ENCODE measurements at regions not wholly inside any gene's neighbourhood (a gene's known extent, or its start where the extent isn't known, plus 50 kb on each side); places are given as distances from the start of the nearest gene placed in this dataset.
"Not testable (repeated sequence)": the region's sequence is repeated elsewhere in the genome, so short reads cannot be mapped to it uniquely, and the experiment has no call there.

DNA sequence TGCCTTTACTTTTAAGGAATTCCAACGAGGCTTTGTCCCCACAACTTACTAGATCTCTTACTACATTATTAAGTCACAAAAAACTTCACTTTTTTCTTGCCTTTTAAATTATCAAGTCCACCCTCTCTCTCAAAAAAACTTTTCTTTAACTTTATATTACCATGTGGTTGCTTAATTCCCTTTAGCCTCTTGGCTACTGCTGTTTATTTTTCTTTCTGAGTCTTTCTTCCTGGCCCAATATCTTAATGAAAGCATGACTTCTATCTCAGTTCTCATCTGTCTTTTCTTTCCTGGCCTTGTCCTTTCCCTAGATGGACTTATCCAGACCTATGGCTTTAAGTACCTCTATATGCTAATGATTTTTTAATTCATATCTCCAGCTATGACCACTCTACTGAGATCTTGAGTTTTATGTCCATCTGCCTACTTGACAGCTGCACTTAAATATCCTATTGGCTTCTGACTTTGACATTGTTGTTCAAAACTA is 710.5 kb downstream of the RFPL4B start:
- FAIRE-seq = no peak

- FAIRE-seq = no peak
Observed at GRCh38 chr6:113060664-113061063, 713.5 kb downstream of the RFPL4B start.

DNA sequence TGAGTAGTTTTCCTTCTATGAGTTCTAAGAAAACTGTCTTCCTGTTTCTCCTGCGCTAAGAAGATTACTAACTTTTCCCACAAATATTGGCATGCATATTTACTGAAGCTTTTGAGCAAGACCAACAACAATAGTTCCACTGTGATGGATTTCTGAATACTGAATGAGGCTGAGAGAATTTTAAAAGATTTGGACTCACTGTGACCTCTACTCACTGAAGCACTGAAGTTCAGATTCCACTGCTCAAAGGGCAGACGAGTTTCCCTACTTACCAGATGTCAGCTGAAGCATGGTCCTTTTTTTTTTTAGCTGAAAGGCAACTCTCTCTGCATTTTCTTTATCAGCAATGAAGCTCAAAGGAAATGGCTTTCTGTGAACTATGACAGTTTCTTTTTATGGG is 718.5 kb downstream of the RFPL4B start:
- FAIRE-seq = no peak

- no peak for FAIRE-seq
Observed at GRCh38 chr6:113067612-113068275, 720.6 kb downstream of the RFPL4B start.

GRCh38 chr6:113068570-113068969 is 721.4 kb downstream of the RFPL4B start:
- FAIRE-seq = no peak

DNA sequence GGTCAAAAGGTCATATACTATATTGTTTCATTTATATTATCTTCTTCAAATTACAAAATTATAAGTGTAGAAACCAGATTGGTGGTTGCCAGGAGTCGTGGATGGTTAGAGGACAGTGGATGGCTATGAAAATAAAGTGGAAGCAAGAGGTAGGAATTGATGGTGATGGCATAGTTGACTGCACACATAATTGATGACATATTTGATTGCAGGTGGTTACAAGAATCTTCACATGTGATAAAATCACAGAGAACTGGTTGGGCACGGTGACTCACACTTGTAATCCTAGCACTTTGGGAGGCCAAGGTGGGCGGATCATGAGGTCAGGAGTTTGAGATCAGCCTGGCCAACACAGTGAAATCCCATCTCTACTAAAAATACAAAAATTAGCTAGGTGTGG is 723.6 kb downstream of the RFPL4B start:
- FAIRE-seq = not testable (repeated sequence)

GRCh38 chr6:113073611-113074191 is 726.6 kb downstream of the RFPL4B start:
- no peak for FAIRE-seq

GRCh38 chr6:113076116-113076515 is 729.0 kb downstream of the RFPL4B start:
- no peak for FAIRE-seq

GRCh38 chr6:113076816-113077215 is 729.7 kb downstream of the RFPL4B start:
- no peak for FAIRE-seq

DNA sequence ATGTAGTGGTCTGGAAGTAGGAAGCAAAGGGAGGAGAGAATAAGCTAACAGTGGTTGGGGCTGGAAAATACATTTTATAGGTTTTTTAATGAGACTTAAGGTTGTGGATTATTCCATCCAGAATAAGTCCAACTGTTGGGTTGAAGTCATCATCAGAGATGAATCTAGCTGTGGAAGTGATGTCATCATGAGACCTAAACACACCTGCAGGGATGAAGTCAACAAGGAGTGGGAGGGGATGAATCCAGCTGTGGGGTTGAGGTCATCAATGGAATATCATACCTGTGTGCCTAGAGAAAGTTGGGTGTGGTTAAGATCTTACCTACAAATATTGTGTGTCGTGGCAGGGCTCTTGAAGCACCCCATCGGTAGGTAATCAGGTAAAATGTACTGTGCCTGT is 730.7 kb downstream of the RFPL4B start:
- FAIRE-seq = no peak

DNA sequence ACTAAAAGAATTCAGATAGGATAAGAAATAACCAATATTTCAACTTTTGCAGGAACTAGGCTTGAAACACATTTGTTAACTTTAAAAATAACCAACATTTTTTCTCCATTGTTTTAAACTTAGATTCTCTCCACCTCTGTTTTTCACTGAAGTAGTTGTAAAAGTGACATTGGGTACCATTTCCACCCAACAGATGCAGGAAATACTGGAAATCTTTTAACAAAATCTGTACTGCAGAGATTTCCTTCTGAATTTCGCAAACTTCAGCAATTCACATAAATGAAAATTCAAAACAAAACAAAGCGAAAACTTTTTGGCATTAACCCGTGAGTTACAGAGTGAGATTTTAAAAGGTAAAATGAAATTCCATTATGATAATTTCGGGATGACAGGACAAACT is 731.7 kb downstream of the RFPL4B start:
- FAIRE-seq = no peak

DNA sequence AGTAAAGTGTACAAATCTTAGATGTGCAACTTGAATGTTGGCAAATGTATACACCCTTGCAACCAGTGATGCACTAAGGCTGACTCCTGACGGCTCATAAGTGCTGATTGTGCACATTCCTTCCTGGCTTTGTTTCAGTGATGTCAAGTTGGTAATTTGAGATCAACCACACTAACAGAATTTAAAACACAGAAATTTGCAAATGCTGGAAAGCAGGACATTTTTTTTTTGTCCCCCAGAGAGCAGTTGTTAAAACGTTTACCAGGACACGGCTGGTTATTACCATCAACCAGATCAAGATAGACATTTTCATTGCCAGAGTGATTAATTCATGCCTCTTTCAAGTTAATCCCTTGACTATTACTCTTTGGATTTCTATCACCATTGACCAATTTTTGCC is 735.6 kb downstream of the RFPL4B start:
- no peak for FAIRE-seq

GRCh38 chr6:113083947-113084346 is 736.8 kb downstream of the RFPL4B start:
- FAIRE-seq = no peak

- no peak for FAIRE-seq
Observed at GRCh38 chr6:113089056-113089455, 741.9 kb downstream of the RFPL4B start.

DNA sequence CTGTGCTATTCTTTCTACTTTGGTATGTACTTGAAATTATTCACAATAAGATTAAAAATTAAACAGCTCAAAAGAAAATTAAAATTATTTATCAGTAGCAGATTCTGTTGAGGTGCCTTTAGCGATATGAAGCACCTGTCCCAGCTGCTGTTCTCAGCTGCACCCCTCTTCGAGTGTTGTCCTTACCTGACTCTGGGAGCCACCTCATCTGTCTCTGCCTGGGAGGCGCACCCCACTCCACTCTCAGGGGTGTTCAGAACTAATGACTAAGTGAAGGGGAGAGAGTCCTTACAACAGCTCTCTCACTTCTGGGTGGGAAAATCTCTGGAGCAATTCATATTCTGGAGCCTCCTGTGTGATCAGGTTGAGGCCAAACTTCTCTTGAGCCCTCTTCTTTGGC is 745.7 kb downstream of the RFPL4B start:
- FAIRE-seq = no peak

GRCh38 chr6:113094779-113095178 is 747.6 kb downstream of the RFPL4B start:
- FAIRE-seq = no peak

GRCh38 chr6:113095841-113096240 is 748.7 kb downstream of the RFPL4B start:
- FAIRE-seq = no peak

- FAIRE-seq = no peak
Observed at GRCh38 chr6:113102761-113103160, 754.4 kb upstream of the MARCKS start.

GRCh38 chr6:113103634-113104361 is 753.3 kb upstream of the MARCKS start:
- no peak for FAIRE-seq

- no peak for FAIRE-seq
Observed at GRCh38 chr6:113104541-113104940, 752.6 kb upstream of the MARCKS start.

DNA sequence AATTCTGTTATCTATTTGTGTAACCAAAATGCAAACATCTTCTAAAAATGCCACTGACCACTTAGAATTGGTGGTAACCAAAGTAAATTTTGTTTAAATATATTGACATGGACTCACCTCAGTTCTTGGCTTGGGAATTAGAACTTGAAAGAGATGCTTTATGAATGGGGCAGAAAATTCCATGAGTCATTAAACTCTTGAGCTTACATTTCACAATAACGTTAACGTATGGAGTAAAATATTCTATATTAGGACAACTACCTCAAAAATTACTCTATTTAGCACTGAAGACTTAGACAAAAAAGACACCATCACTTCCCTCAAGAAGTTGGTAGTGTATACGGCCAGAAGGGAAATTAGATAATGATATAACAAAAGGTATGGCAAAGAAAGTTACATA is 752.2 kb upstream of the MARCKS start:
- no peak for FAIRE-seq

GRCh38 chr6:113110211-113110610 is 746.9 kb upstream of the MARCKS start:
- FAIRE-seq = no peak

- FAIRE-seq = no peak
Observed at GRCh38 chr6:113111550-113111949, 745.6 kb upstream of the MARCKS start.

- FAIRE-seq = no peak
Observed at GRCh38 chr6:113112086-113112485, 745.1 kb upstream of the MARCKS start.

Measured in G401.6 (cell line).